ENCODE measurements at regions not wholly inside any gene's neighbourhood (a gene's known extent, or its start where the extent isn't known, plus 50 kb on each side); places are given as distances from the start of the nearest gene placed in this dataset.
"Not testable (repeated sequence)": the region's sequence is repeated elsewhere in the genome, so short reads cannot be mapped to it uniquely, and the experiment has no call there.

- H3K4me1 ChIP-seq, result no peaks in the 10 kb centered on the region
- no peak overlapping the region for H3K4me3 ChIP-seq
- no peak overlapping the region for H3K4me2 ChIP-seq
- POLR2A ChIA-PET, result no interaction called here
- no peak overlapping the region for H3K27ac ChIP-seq
- no peak for FAIRE-seq
- CTCF ChIA-PET, result no interaction called here
- WGBS (ENCODE audit: missing lambda C conversion rate), result 8% methylated on average over 3 of the region's 3 CpGs
- DNase-seq (ENCODE audit: low read depth in 1 of 2, low spot score in 1 of 2), result no peak
- no peak for TF ChIP-seq MAX (IDR thresholded peaks at IDR 0.05)
- TF ChIP-seq ATOH8 (CRISPR knock-in tag; IDR thresholded peaks at IDR 0.05; ENCODE audit: low read depth), result no peak
- TF ChIP-seq CTCF (IDR thresholded peaks at IDR 0.05), result no peak
- no peak for TF ChIP-seq TP53 (CRISPR knock-in tag; IDR thresholded peaks at IDR 0.05)
- no peak for TF ChIP-seq ESRRA (IDR thresholded peaks at IDR 0.05; ENCODE audit: borderline replicate concordance, low read length)
- no peak for TF ChIP-seq MAZ (IDR thresholded peaks at IDR 0.05; ENCODE audit: borderline replicate concordance, low read depth, low read length)
- no peak for TF ChIP-seq EHMT2 (IDR thresholded peaks at IDR 0.05; ENCODE audit: low read depth)
- TF ChIP-seq RNF2 (IDR thresholded peaks at IDR 0.05; ENCODE audit: borderline replicate concordance, low read depth), result no peak
- TF ChIP-seq POLR2AphosphoS2 (conservative IDR thresholded peaks at IDR 0.05; ENCODE audit: low read length), result no peak
- no peak for ATAC-seq
- no peaks in the 10 kb centered on the region for H3K9me3 ChIP-seq
Measured at GRCh38 chrX:148120151-148120550, 139.0 kb downstream of the FMR1NB start.

GRCh38 chrX:148120999-148121623 is 140.0 kb downstream of the FMR1NB start:
- CTCF ChIA-PET, result no interaction called here
- 0% methylated on average over 3 of the region's 3 CpGs for WGBS (ENCODE audit: missing lambda C conversion rate)
- no peak overlapping the region for H3K27ac ChIP-seq
- no peaks in the 10 kb centered on the region for H3K4me1 ChIP-seq
- no peak for FAIRE-seq
- no peaks in the 10 kb centered on the region for H3K9me3 ChIP-seq
- TF ChIP-seq ZC3H11A (IDR thresholded peaks at IDR 0.05) (no peak), MAZ (IDR thresholded peaks at IDR 0.05; ENCODE audit: borderline replicate concordance, low read depth, low read length) (no peak), PHF8 (IDR thresholded peaks at IDR 0.05; ENCODE audit: borderline replicate concordance, low read depth) (no peak)
- POLR2A ChIA-PET, result no interaction called here
- no peak for ATAC-seq
- no peak overlapping the region for H3K4me3 ChIP-seq
- DNase-seq (ENCODE audit: low read depth in 1 of 2, low spot score in 1 of 2), result no peak
- no peak overlapping the region for H3K4me2 ChIP-seq

- H3K27ac ChIP-seq; DNase-seq (ENCODE audit: low read depth in 1 of 2, low spot score in 1 of 2); ATAC-seq; H3K4me2 ChIP-seq; FAIRE-seq; CTCF ChIA-PET; H3K9me3 ChIP-seq; H3K4me1 ChIP-seq; POLR2A ChIA-PET; H3K4me3 ChIP-seq: not testable (repeated sequence)
- 63% methylated on average over 15 of the region's 35 CpGs for WGBS (ENCODE audit: missing lambda C conversion rate)
Measured at GRCh38 chrX:148128872-148129505, 147.9 kb downstream of the FMR1NB start.

GRCh38 chrX:148133105-148133725 is 152.1 kb downstream of the FMR1NB start:
- ChIA-PET CTCF (no interaction called here), POLR2A (no interaction called here)
- Histone ChIP-seq H3K9me3 (no peaks in the 10 kb centered on the region), H3K4me3 (no peak overlapping the region), H3K4me2 (no peak overlapping the region), H3K4me1 (no peaks in the 10 kb centered on the region), H3K27ac (no peak overlapping the region)
- TF ChIP-seq POLR2AphosphoS2 (conservative IDR thresholded peaks at IDR 0.05; ENCODE audit: low read length), result no peak
- peak in 1 of 2 experiments; percentile 23; a peak in 1 of 5 replicates for TF ChIP-seq RAD21 (conservative IDR thresholded peaks at IDR 0.05 in 1 of 2, IDR thresholded peaks at IDR 0.05 in 1 of 2)
- TF ChIP-seq HDAC2 (IDR thresholded peaks at IDR 0.05), result no peak
- TF ChIP-seq RFX5 (IDR thresholded peaks at IDR 0.05), result no peak
- FAIRE-seq (no peak), DNase-seq (ENCODE audit: low read depth in 1 of 2, low spot score in 1 of 2) (peak in 1 of 2 experiments; percentile 0), ATAC-seq (no peak)
- WGBS (ENCODE audit: missing lambda C conversion rate), result 3% methylated on average over 6 of the region's 6 CpGs
